ENCODE measurements at regions not wholly inside any gene's neighbourhood (a gene's known extent, or its start where the extent isn't known, plus 50 kb on each side); places are given as distances from the start of the nearest gene placed in this dataset.
"Not testable (repeated sequence)": the region's sequence is repeated elsewhere in the genome, so short reads cannot be mapped to it uniquely, and the experiment has no call there.

DNA sequence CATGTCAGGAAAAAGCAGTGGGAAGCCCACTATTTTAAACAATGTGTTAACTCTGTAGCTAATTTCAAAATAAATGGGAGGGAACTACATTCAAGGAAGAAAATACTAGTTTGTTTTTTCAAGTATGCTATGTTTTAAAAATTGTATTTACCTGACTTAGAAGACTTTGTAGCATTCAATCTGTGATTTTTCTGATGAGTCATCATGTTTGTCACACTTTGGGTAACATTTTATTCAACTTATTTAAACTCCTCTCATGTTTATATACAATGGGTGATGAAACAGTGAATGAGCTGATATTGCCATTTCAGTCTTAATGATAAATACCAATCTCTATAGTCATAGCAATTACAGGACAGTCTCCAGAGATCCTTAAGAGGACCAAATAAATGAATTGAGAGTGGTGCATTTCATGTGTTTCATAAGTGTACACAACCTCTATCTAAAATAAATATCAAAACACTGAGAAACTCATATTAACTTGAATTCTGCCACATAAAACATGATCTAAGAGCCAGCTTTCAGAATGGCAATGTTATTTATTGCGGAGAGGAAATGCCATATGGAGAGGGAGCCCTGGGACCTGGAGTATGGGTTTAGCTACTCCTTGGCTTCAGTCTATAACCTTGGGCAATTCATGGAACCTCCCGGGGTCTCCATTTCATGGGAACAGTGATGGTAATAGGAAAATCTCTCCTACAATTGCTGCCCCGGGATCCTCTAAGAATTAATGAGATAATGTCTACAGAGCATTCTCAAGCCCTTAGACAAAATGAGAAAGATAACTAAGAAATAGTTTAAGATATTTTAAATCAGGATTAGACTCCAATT, 913.9 kb downstream of the TLE4 start:
- Histone ChIP-seq H3K27me3 (ENCODE audit: control insufficient read depth, insufficient read depth, low read length) (no peaks in the 10 kb centered on the region), H3K9ac (ENCODE audit: low read length) (no peak overlapping the region), H3K4me1 (ENCODE audit: control insufficient read depth, insufficient read depth, low read length) (no peaks in the 10 kb centered on the region), H3K36me3 (ENCODE audit: control insufficient read depth, insufficient read depth, low read length) (no peaks in the 10 kb centered on the region), H3K27ac (ENCODE audit: low read depth, low read length) (no peak overlapping the region), H3K9me3 (ENCODE audit: control insufficient read depth, insufficient read depth, low read depth, low read length) (no peaks in the 10 kb centered on the region), H3K4me3 (ENCODE audit: low read depth, low read length) (no peak overlapping the region)

DNA sequence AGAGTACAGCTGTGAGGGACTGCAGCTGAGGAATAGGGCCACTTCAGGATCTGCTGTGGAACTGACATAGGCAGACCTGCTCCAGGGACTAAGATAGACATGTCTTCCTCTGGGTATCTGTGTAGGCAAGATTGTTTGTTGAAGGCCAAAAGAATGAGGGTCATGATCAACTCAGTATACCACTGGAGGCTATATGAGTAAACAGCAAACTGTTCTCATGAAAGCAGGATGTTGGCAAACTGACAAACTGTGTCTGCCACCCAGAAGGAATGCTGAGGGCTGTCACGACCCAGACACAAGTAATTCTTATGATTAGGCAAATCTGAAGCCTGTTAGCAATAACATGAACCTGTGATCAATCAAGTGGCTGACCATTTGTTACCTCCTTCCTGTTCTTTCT, 910.5 kb downstream of the TLE4 start:
- H3K4me1 ChIP-seq (ENCODE audit: control insufficient read depth, insufficient read depth, low read length); H3K27me3 ChIP-seq (ENCODE audit: control insufficient read depth, insufficient read depth, low read length); H3K9me3 ChIP-seq (ENCODE audit: control insufficient read depth, insufficient read depth, low read depth, low read length); H3K4me3 ChIP-seq (ENCODE audit: low read depth, low read length); H3K27ac ChIP-seq (ENCODE audit: low read depth, low read length); H3K9ac ChIP-seq (ENCODE audit: low read length); H3K36me3 ChIP-seq (ENCODE audit: control insufficient read depth, insufficient read depth, low read length): not testable (repeated sequence)

DNA sequence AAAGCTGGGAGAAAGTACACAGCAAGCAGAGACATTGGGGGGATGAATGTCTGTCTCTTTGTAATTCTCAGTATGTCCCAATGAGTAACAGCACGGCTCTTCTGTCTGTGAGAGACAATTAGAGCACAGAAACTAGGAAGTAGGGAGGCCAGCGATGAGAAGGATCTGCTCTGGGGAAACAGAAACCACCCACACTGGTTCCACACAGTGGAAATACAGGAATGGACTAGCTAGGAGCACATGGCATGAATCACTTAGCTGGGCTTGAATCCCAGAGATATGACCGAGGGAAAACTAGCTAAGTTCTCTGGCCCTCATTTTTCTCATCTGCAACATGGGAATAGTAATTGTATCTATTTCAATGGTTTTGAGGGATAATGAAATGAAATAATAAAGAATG, 895.9 kb downstream of the TLE4 start:
- no peaks in the 10 kb centered on the region for H3K36me3 ChIP-seq (ENCODE audit: control insufficient read depth, insufficient read depth, low read length)

DNA sequence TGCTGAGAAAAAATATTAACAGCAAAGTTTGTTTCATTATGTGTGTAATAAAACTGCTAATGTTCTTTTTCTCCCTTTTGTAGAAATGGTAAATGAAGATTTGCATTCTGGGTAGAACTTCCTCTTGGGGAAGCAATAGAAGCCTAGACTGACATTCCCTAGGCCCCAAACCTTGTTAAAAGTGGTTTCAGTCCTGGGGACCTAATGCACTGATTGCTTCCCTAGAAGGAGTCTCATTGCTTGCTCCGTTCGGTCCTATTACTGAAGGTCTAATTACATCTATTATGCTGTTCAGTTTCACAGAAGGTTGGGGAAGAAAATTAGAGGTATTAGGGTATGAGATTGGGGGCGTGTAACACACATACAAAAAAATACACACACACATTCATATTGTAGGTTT, 893.8 kb downstream of the TLE4 start:
- Histone ChIP-seq H3K9ac (ENCODE audit: low read length) (no peak overlapping the region), H3K9me3 (ENCODE audit: control insufficient read depth, insufficient read depth, low read depth, low read length) (0 out of 2 replicates have a peak, but pooled peaks cover 2% of the 10 kb centered on the region), H3K27ac (ENCODE audit: low read depth, low read length) (no peak overlapping the region), H3K4me1 (ENCODE audit: control insufficient read depth, insufficient read depth, low read length) (no peaks in the 10 kb centered on the region), H3K36me3 (ENCODE audit: control insufficient read depth, insufficient read depth, low read length) (no peaks in the 10 kb centered on the region), H3K27me3 (ENCODE audit: control insufficient read depth, insufficient read depth, low read length) (no peaks in the 10 kb centered on the region), H3K4me3 (ENCODE audit: low read depth, low read length) (no peak overlapping the region)

More for the DNA sequence above, 895.9 kb downstream of the TLE4 start:
- H3K9me3 ChIP-seq (ENCODE audit: control insufficient read depth, insufficient read depth, low read depth, low read length), result 0 out of 2 replicates have a peak, but pooled peaks cover 2% of the 10 kb centered on the region
- no peak overlapping the region for H3K9ac ChIP-seq (ENCODE audit: low read length)
- no peaks in the 10 kb centered on the region for H3K27me3 ChIP-seq (ENCODE audit: control insufficient read depth, insufficient read depth, low read length)
- H3K4me3 ChIP-seq (ENCODE audit: low read depth, low read length), result no peak overlapping the region
- no peak overlapping the region for H3K27ac ChIP-seq (ENCODE audit: low read depth, low read length)
- H3K4me1 ChIP-seq (ENCODE audit: control insufficient read depth, insufficient read depth, low read length), result no peaks in the 10 kb centered on the region

DNA sequence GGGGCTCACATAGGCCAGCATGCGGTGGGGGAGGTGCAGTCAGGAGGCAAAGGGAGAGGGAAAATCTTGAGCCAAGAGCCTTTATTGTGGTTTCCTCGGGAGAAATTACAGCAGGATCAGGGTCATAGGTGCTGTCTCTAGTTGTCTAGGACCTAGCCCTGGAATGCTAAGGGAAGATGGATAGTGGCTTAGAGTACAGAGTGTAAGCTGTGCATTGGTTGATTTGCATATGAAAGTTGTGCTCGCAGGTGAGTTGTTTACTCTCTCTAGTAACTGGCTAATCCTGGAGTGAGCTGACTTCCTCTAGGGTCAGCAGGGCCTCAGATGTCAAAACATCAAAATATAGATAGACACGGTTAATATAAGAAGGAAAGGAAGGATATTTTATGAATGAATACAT, 877.7 kb downstream of the TLE4 start:
- peaks cover 10% of the 10 kb centered on the region for H3K4me1 ChIP-seq (ENCODE audit: control insufficient read depth, insufficient read depth, low read length)
- no peak overlapping the region for H3K27ac ChIP-seq (ENCODE audit: low read depth, low read length)
- no peaks in the 10 kb centered on the region for H3K36me3 ChIP-seq (ENCODE audit: control insufficient read depth, insufficient read depth, low read length)
- no peak overlapping the region for H3K4me3 ChIP-seq (ENCODE audit: low read depth, low read length)
- H3K27me3 ChIP-seq (ENCODE audit: control insufficient read depth, insufficient read depth, low read length), result no peaks in the 10 kb centered on the region
- H3K9me3 ChIP-seq (ENCODE audit: control insufficient read depth, insufficient read depth, low read depth, low read length), result 0 out of 2 replicates have a peak, but pooled peaks cover 5% of the 10 kb centered on the region
- no peak overlapping the region for H3K9ac ChIP-seq (ENCODE audit: low read length)

DNA sequence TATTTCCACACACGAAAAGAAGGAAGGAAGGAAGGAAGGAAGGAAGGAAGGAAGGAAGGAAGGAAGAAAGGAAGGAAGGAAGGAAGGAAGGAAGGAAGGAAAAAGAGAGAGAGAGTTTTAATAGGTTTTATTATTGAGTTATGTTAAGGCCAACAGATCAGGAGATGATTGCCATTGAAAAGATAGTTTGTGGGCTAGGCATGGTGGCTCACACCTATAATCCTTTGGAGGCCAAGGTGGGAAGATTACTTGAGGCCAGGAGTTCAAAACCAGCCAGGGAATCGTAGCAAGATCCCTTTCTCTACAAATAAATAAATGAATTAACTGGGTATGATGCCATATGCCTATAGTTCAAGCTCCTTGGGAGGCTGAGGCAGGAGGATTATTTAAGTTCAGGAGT, 877.2 kb downstream of the TLE4 start:
- Histone ChIP-seq H3K9ac (ENCODE audit: low read length) (no peak overlapping the region), H3K4me1 (ENCODE audit: control insufficient read depth, insufficient read depth, low read length) (peaks cover 10% of the 10 kb centered on the region), H3K4me3 (ENCODE audit: low read depth, low read length) (no peak overlapping the region), H3K9me3 (ENCODE audit: control insufficient read depth, insufficient read depth, low read depth, low read length) (0 out of 2 replicates have a peak, but pooled peaks cover 5% of the 10 kb centered on the region), H3K36me3 (ENCODE audit: control insufficient read depth, insufficient read depth, low read length) (no peaks in the 10 kb centered on the region), H3K27me3 (ENCODE audit: control insufficient read depth, insufficient read depth, low read length) (no peaks in the 10 kb centered on the region), H3K27ac (ENCODE audit: low read depth, low read length) (no peak overlapping the region)

DNA sequence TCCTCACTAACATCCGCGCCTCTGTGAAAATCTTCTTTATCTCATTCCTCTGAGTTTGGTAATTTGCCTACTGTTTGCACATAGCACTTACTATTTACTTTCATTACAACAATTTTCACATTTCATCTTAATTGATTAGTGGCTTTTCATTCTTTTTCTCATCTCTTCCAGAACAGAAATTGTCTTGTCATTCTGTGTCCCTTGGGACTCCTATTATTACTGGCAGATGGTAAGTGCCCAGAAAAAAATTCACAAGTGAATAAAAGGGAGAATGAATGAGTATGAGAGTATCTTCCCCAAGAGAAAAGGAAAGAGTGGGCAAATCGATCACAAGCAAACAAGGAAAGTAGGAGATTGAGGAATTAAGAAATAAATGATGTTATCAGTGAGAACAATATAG, 876.1 kb downstream of the TLE4 start:
- H3K27ac ChIP-seq (ENCODE audit: low read depth, low read length), result no peak overlapping the region
- H3K36me3 ChIP-seq (ENCODE audit: control insufficient read depth, insufficient read depth, low read length), result no peaks in the 10 kb centered on the region
- no peak overlapping the region for H3K9ac ChIP-seq (ENCODE audit: low read length)
- H3K4me1 ChIP-seq (ENCODE audit: control insufficient read depth, insufficient read depth, low read length), result peaks cover 10% of the 10 kb centered on the region
- H3K9me3 ChIP-seq (ENCODE audit: control insufficient read depth, insufficient read depth, low read depth, low read length), result 0 out of 2 replicates have a peak, but pooled peaks cover 1% of the 10 kb centered on the region
- no peaks in the 10 kb centered on the region for H3K27me3 ChIP-seq (ENCODE audit: control insufficient read depth, insufficient read depth, low read length)
- H3K4me3 ChIP-seq (ENCODE audit: low read depth, low read length), result no peak overlapping the region

DNA sequence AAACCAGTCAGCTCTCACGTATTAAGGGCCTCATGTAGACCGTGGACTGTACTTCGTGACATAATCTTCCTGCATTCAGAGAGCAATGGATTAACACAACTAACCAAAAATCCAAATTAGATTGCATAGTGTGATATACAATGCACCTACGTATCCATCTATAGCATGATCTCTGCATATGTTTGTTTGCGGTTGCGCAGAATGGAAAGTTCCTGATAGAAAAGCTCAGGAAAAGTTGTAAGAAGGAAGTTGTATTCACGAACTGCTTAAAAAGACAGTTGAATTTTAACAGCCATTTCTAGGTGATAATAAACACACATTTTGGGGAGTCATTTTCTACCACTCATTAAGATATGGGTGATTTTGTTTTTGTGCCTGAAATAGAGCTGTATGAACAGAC, 869.0 kb downstream of the TLE4 start:
- Histone ChIP-seq H3K4me3 (ENCODE audit: low read depth, low read length) (no peak overlapping the region), H3K36me3 (ENCODE audit: control insufficient read depth, insufficient read depth, low read length) (no peaks in the 10 kb centered on the region), H3K4me1 (ENCODE audit: control insufficient read depth, insufficient read depth, low read length) (no peaks in the 10 kb centered on the region), H3K27me3 (ENCODE audit: control insufficient read depth, insufficient read depth, low read length) (no peaks in the 10 kb centered on the region), H3K27ac (ENCODE audit: low read depth, low read length) (no peak overlapping the region), H3K9me3 (ENCODE audit: control insufficient read depth, insufficient read depth, low read depth, low read length) (no peaks in the 10 kb centered on the region), H3K9ac (ENCODE audit: low read length) (no peak overlapping the region)

DNA sequence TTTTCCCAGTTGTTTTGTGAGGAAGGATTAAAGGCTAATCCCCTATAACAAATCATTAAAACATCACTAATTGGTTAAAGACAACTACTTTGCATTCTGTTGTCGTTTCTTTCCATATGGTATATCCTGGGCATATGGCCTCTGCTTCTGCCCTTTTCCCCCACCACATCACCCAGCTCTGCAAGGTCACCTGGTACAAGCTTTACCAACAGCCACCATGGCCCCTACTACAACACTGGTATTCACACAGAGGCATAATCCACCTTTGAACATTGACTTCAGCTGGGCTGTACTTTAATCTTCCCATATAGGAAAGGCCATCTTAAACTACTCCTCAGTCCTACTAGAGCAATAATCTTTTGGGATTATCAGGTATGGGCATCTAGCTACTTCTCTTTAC, 866.1 kb downstream of the TLE4 start:
- Histone ChIP-seq H3K36me3 (ENCODE audit: control insufficient read depth, insufficient read depth, low read length) (no peaks in the 10 kb centered on the region), H3K9me3 (ENCODE audit: control insufficient read depth, insufficient read depth, low read depth, low read length) (no peaks in the 10 kb centered on the region)

DNA sequence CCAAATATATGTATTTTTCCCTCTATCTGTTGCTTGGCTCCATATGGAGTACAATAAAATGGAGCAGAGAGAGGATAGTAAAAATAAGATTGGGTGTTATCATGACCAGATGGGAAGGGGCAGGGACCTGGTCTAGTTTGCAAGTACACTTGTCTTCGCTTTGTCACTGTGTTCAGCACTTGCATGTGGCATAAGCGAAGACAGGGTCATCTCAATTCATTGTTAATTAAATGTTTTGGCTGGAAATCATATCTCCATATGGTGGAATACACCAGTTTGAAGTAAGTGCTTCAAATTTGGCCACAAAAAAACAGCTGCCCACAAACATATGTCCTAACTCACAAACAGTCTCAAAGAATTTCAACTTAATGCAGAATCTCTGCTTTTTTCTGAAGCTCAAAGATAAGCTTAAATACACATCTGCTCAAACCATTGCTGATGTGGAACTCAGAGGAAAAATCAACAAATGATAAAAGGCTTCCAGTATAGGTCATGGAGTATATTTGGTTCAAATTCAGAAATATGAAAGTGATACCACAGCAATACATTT, 865.4 kb downstream of the TLE4 start:
- Histone ChIP-seq H3K4me3 (ENCODE audit: low read depth, low read length) (no peak overlapping the region), H3K9ac (ENCODE audit: low read length) (no peak overlapping the region), H3K9me3 (ENCODE audit: control insufficient read depth, insufficient read depth, low read depth, low read length) (no peaks in the 10 kb centered on the region), H3K4me1 (ENCODE audit: control insufficient read depth, insufficient read depth, low read length) (no peaks in the 10 kb centered on the region), H3K27ac (ENCODE audit: low read depth, low read length) (no peak overlapping the region), H3K36me3 (ENCODE audit: control insufficient read depth, insufficient read depth, low read length) (no peaks in the 10 kb centered on the region), H3K27me3 (ENCODE audit: control insufficient read depth, insufficient read depth, low read length) (no peaks in the 10 kb centered on the region)

More for the DNA sequence above, 866.1 kb downstream of the TLE4 start:
- Histone ChIP-seq H3K27ac (ENCODE audit: low read depth, low read length) (no peak overlapping the region), H3K27me3 (ENCODE audit: control insufficient read depth, insufficient read depth, low read length) (no peaks in the 10 kb centered on the region), H3K4me3 (ENCODE audit: low read depth, low read length) (no peak overlapping the region), H3K4me1 (ENCODE audit: control insufficient read depth, insufficient read depth, low read length) (no peaks in the 10 kb centered on the region), H3K9ac (ENCODE audit: low read length) (no peak overlapping the region)

DNA sequence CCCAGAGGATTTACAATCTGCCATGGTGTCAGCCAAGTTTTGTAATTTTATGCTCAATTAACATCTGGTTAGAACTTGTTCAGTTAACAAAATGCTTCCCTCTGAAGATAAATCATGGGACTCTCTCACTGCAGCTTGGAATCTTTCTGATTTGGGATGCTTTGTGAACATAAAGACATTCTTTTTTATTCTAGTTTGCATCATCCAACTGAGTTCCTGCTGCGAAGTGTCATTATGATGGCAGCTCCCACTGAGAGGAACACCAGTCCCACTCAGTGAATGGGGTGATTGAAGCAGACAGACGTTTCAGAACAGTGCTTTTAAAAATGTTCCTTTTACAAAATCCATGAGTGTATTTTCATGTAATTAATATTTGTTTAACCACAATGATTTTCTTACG, 863.8 kb downstream of the TLE4 start:
- no peak overlapping the region for H3K9ac ChIP-seq (ENCODE audit: low read length)
- no peaks in the 10 kb centered on the region for H3K36me3 ChIP-seq (ENCODE audit: control insufficient read depth, insufficient read depth, low read length)
- no peaks in the 10 kb centered on the region for H3K9me3 ChIP-seq (ENCODE audit: control insufficient read depth, insufficient read depth, low read depth, low read length)
- no peaks in the 10 kb centered on the region for H3K4me1 ChIP-seq (ENCODE audit: control insufficient read depth, insufficient read depth, low read length)
- no peak overlapping the region for H3K4me3 ChIP-seq (ENCODE audit: low read depth, low read length)
- no peak overlapping the region for H3K27ac ChIP-seq (ENCODE audit: low read depth, low read length)
- H3K27me3 ChIP-seq (ENCODE audit: control insufficient read depth, insufficient read depth, low read length), result no peaks in the 10 kb centered on the region
